Uterus (tissue), 2 donors: ENCODE measurements at regions not wholly inside any gene's neighbourhood (a gene's known extent, or its start where the extent isn't known, plus 50 kb on each side); places are given as distances from the start of the nearest gene placed in this dataset.

Experiments
- CTCF ChIP-seq, 4 experiments: fragments of 200-600 bp in 2 of 4; fragments of 450-650 bp in 2 of 4; sonication (generic) in 2 of 4; IDR thresholded peaks; one replicate each; pipeline ENCODE4 v1.5.1; 2016 to 2019; ENCODE audit warnings: antibody characterized with exemption in 4 of 4, mild to moderate bottlenecking in 2 of 4, moderate library complexity in 1 of 4
- POLR2A ChIP-seq, 2 donors: fragments of 450-650 bp; IDR thresholded peaks; one replicate each; pipeline ENCODE4 v1.6.1; 2016; ENCODE audit warnings: antibody characterized with exemption in 2 of 2, mild to moderate bottlenecking in 1 of 2, moderate library complexity in 1 of 2

GRCh38 chr7:93004906-93005305 is 112.9 kb downstream of the SAMD9 start:
- TF ChIP-seq CTCF (IDR thresholded peaks at IDR 0.05) = no peak
- TF ChIP-seq POLR2A (IDR thresholded peaks at IDR 0.05) = no peak
